22Rv1 (cell line): ENCODE measurements at regions not wholly inside any gene's neighbourhood (a gene's known extent, or its start where the extent isn't known, plus 50 kb on each side); places are given as distances from the start of the nearest gene placed in this dataset.
A peak's percentile ranks its signal among the peaks of the same experiment; 100 is the strongest.
"Not testable (repeated sequence)": the region's sequence is repeated elsewhere in the genome, so short reads cannot be mapped to it uniquely, and the experiment has no call there.

Experiments used
- ZFX ChIP-seq: fragments of 450-650 bp; IDR thresholded peaks from 2 replicates; pipeline ENCODE4 v1.6.1; 2017; ENCODE audit warnings: antibody characterized with exemption, borderline replicate concordance
- TF ChIP-seq, protein P1 (sequence below): fragments of 450-650 bp; IDR thresholded peaks from 2 replicates; pipeline ENCODE4 v1.5.1; 2017; ENCODE audit warnings: mild to moderate bottlenecking

GRCh38 chrY:3406896-3407452, 171.9 kb upstream of the TGIF2LY start:
- TF ChIP-seq, protein P1, sequence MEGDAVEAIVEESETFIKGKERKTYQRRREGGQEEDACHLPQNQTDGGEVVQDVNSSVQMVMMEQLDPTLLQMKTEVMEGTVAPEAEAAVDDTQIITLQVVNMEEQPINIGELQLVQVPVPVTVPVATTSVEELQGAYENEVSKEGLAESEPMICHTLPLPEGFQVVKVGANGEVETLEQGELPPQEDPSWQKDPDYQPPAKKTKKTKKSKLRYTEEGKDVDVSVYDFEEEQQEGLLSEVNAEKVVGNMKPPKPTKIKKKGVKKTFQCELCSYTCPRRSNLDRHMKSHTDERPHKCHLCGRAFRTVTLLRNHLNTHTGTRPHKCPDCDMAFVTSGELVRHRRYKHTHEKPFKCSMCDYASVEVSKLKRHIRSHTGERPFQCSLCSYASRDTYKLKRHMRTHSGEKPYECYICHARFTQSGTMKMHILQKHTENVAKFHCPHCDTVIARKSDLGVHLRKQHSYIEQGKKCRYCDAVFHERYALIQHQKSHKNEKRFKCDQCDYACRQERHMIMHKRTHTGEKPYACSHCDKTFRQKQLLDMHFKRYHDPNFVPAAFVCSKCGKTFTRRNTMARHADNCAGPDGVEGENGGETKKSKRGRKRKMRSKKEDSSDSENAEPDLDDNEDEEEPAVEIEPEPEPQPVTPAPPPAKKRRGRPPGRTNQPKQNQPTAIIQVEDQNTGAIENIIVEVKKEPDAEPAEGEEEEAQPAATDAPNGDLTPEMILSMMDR: peak; percentile 34
- not testable (repeated sequence) for TF ChIP-seq ZFX
